GM06990 (cell line): ENCODE measurements at regions not wholly inside any gene's neighbourhood (a gene's known extent, or its start where the extent isn't known, plus 50 kb on each side); places are given as distances from the start of the nearest gene placed in this dataset.

ENCODE experiments used
- DNase-seq: peaks from one replicate; pipeline ENCODE4 v3.0.0-alpha.2; 2011; ENCODE audit not compliant: insufficient read length; ENCODE audit errors: extremely low read depth
- H3K27me3 ChIP-seq: replicated peaks from 2 replicates; pipeline ENCODE4 v1.6.0; 2011; ENCODE audit warnings: low read length; ENCODE audit not compliant: control insufficient read depth, insufficient read depth
- H3K36me3 ChIP-seq: 2 replicates; pipeline ENCODE4 v1.5.1; 2011; ENCODE audit warnings: low read length; ENCODE audit not compliant: control insufficient read depth, insufficient read depth
- H3K4me3 ChIP-seq: replicated peaks from 2 replicates; pipeline ENCODE4 v1.5.1; 2011; ENCODE audit warnings: low read depth, mild to moderate bottlenecking, control low read depth, low read length
- TF ChIP-seq, protein P1 (sequence below): IDR thresholded peaks from 2 replicates; pipeline ENCODE4 v1.5.1; 2011; ENCODE audit warnings: low read length, control low read depth, mild to moderate bottlenecking, inconsistent platforms; ENCODE audit not compliant: insufficient read depth, poor library complexity, severe bottlenecking

GRCh38 chr9:11340654-11341053 lies 727.9 kb upstream of the PTPRD start:
- no peak for DNase-seq
- H3K4me3 ChIP-seq = no peak overlapping the region
- H3K36me3 ChIP-seq = no peaks in the 10 kb centered on the region
- no peaks in the 10 kb centered on the region for H3K27me3 ChIP-seq
- TF ChIP-seq, protein P1, sequence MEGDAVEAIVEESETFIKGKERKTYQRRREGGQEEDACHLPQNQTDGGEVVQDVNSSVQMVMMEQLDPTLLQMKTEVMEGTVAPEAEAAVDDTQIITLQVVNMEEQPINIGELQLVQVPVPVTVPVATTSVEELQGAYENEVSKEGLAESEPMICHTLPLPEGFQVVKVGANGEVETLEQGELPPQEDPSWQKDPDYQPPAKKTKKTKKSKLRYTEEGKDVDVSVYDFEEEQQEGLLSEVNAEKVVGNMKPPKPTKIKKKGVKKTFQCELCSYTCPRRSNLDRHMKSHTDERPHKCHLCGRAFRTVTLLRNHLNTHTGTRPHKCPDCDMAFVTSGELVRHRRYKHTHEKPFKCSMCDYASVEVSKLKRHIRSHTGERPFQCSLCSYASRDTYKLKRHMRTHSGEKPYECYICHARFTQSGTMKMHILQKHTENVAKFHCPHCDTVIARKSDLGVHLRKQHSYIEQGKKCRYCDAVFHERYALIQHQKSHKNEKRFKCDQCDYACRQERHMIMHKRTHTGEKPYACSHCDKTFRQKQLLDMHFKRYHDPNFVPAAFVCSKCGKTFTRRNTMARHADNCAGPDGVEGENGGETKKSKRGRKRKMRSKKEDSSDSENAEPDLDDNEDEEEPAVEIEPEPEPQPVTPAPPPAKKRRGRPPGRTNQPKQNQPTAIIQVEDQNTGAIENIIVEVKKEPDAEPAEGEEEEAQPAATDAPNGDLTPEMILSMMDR = no peak

- H3K27me3 ChIP-seq = no peaks in the 10 kb centered on the region
- no peak overlapping the region for H3K4me3 ChIP-seq
- DNase-seq = no peak
- TF ChIP-seq, protein P1 = no peak
- H3K36me3 ChIP-seq = no peaks in the 10 kb centered on the region
Observed at GRCh38 chr9:11347437-11347836, 734.6 kb upstream of the PTPRD start.

GRCh38 chr9:11348366-11348765 lies 735.6 kb upstream of the PTPRD start:
- H3K36me3 ChIP-seq = no peaks in the 10 kb centered on the region
- no peak for DNase-seq
- no peak overlapping the region for H3K4me3 ChIP-seq
- no peaks in the 10 kb centered on the region for H3K27me3 ChIP-seq
- TF ChIP-seq, protein P1 = no peak

GRCh38 chr9:11349187-11349586 lies 736.4 kb upstream of the PTPRD start:
- Histone ChIP-seq H3K4me3 (no peak overlapping the region), H3K36me3 (no peaks in the 10 kb centered on the region), H3K27me3 (no peaks in the 10 kb centered on the region)
- DNase-seq = no peak
- TF ChIP-seq, protein P1 = no peak

GRCh38 chr9:11352612-11353011 lies 739.8 kb upstream of the PTPRD start:
- DNase-seq = no peak
- Histone ChIP-seq H3K36me3 (no peaks in the 10 kb centered on the region), H3K4me3 (no peak overlapping the region), H3K27me3 (no peaks in the 10 kb centered on the region)
- TF ChIP-seq, protein P1 = no peak

GRCh38 chr9:11356067-11356466 lies 743.3 kb upstream of the PTPRD start:
- no peaks in the 10 kb centered on the region for H3K27me3 ChIP-seq
- DNase-seq = no peak
- no peaks in the 10 kb centered on the region for H3K36me3 ChIP-seq
- H3K4me3 ChIP-seq = no peak overlapping the region
- TF ChIP-seq, protein P1 = no peak
